ENCODE measurements at regions not wholly inside any gene's neighbourhood (a gene's known extent, or its start where the extent isn't known, plus 50 kb on each side); places are given as distances from the start of the nearest gene placed in this dataset.

- TF ChIP-seq, protein P1, sequence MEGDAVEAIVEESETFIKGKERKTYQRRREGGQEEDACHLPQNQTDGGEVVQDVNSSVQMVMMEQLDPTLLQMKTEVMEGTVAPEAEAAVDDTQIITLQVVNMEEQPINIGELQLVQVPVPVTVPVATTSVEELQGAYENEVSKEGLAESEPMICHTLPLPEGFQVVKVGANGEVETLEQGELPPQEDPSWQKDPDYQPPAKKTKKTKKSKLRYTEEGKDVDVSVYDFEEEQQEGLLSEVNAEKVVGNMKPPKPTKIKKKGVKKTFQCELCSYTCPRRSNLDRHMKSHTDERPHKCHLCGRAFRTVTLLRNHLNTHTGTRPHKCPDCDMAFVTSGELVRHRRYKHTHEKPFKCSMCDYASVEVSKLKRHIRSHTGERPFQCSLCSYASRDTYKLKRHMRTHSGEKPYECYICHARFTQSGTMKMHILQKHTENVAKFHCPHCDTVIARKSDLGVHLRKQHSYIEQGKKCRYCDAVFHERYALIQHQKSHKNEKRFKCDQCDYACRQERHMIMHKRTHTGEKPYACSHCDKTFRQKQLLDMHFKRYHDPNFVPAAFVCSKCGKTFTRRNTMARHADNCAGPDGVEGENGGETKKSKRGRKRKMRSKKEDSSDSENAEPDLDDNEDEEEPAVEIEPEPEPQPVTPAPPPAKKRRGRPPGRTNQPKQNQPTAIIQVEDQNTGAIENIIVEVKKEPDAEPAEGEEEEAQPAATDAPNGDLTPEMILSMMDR (IDR thresholded peaks at IDR 0.05), result no peak
- no peak for TF ChIP-seq EP300 (IDR thresholded peaks at IDR 0.05; ENCODE audit: low read depth)
Observed at GRCh38 chr11:134652586-134653255, 240.7 kb upstream of the B3GAT1 start.
